ENCODE measurements at regions not wholly inside any gene's neighbourhood (a gene's known extent, or its start where the extent isn't known, plus 50 kb on each side); places are given as distances from the start of the nearest gene placed in this dataset.

GRCh38 chr5:152869971-152870370 is 464.9 kb upstream of the NMUR2 start:
- Histone ChIP-seq H3K27me3 (ENCODE audit: control insufficient read depth, insufficient read depth, low read length) (no peaks in the 10 kb centered on the region), H3K36me3 (ENCODE audit: control insufficient read depth, insufficient read depth, low read length) (no peaks in the 10 kb centered on the region), H3K4me3 (ENCODE audit: low read depth, low read length) (no peak overlapping the region)
- TF ChIP-seq CTCF (IDR thresholded peaks at IDR 0.05; ENCODE audit: insufficient read depth, low read length, poor library complexity, severe bottlenecking): no peak
- DNase-seq (ENCODE audit: low read depth): no peak

GRCh38 chr5:152882621-152883020 is 477.5 kb upstream of the NMUR2 start:
- no peak for DNase-seq (ENCODE audit: low read depth)
- no peak overlapping the region for H3K4me3 ChIP-seq (ENCODE audit: low read depth, low read length)
- H3K27me3 ChIP-seq (ENCODE audit: control insufficient read depth, insufficient read depth, low read length): no peaks in the 10 kb centered on the region
- no peak for TF ChIP-seq CTCF (IDR thresholded peaks at IDR 0.05; ENCODE audit: insufficient read depth, low read length, poor library complexity, severe bottlenecking)
- H3K36me3 ChIP-seq (ENCODE audit: control insufficient read depth, insufficient read depth, low read length): no peaks in the 10 kb centered on the region

- DNase-seq (ENCODE audit: low read depth): no peak
- Histone ChIP-seq H3K36me3 (ENCODE audit: control insufficient read depth, insufficient read depth, low read length) (no peaks in the 10 kb centered on the region), H3K27me3 (ENCODE audit: control insufficient read depth, insufficient read depth, low read length) (no peaks in the 10 kb centered on the region), H3K4me3 (ENCODE audit: low read depth, low read length) (no peak overlapping the region)
- no peak for TF ChIP-seq CTCF (IDR thresholded peaks at IDR 0.05; ENCODE audit: insufficient read depth, low read length, poor library complexity, severe bottlenecking)
These were observed 478.1 kb upstream of the NMUR2 start for GRCh38 chr5:152883066-152883775.

- Histone ChIP-seq H3K4me3 (ENCODE audit: low read depth, low read length) (no peak overlapping the region), H3K27me3 (ENCODE audit: control insufficient read depth, insufficient read depth, low read length) (no peaks in the 10 kb centered on the region), H3K36me3 (ENCODE audit: control insufficient read depth, insufficient read depth, low read length) (no peaks in the 10 kb centered on the region)
- no peak for DNase-seq (ENCODE audit: low read depth)
- TF ChIP-seq CTCF (IDR thresholded peaks at IDR 0.05; ENCODE audit: insufficient read depth, low read length, poor library complexity, severe bottlenecking): no peak
These were observed 478.9 kb upstream of the NMUR2 start for GRCh38 chr5:152884006-152884405.

- no peaks in the 10 kb centered on the region for H3K36me3 ChIP-seq (ENCODE audit: control insufficient read depth, insufficient read depth, low read length)
- no peaks in the 10 kb centered on the region for H3K27me3 ChIP-seq (ENCODE audit: control insufficient read depth, insufficient read depth, low read length)
- no peak overlapping the region for H3K4me3 ChIP-seq (ENCODE audit: low read depth, low read length)
- DNase-seq (ENCODE audit: low read depth): no peak
- no peak for TF ChIP-seq CTCF (IDR thresholded peaks at IDR 0.05; ENCODE audit: insufficient read depth, low read length, poor library complexity, severe bottlenecking)
These were observed 495.3 kb upstream of the NMUR2 start for GRCh38 chr5:152900332-152900731.

- H3K36me3 ChIP-seq (ENCODE audit: control insufficient read depth, insufficient read depth, low read length): no peaks in the 10 kb centered on the region
- no peak for DNase-seq (ENCODE audit: low read depth)
- TF ChIP-seq CTCF (IDR thresholded peaks at IDR 0.05; ENCODE audit: insufficient read depth, low read length, poor library complexity, severe bottlenecking): no peak
- no peak overlapping the region for H3K4me3 ChIP-seq (ENCODE audit: low read depth, low read length)
- no peaks in the 10 kb centered on the region for H3K27me3 ChIP-seq (ENCODE audit: control insufficient read depth, insufficient read depth, low read length)
These were observed 496.7 kb upstream of the NMUR2 start for GRCh38 chr5:152901754-152902153.

Data from kidney epithelial cell (primary cell).